ENCODE measurements at regions not wholly inside any gene's neighbourhood (a gene's known extent, or its start where the extent isn't known, plus 50 kb on each side); places are given as distances from the start of the nearest gene placed in this dataset.

DNA sequence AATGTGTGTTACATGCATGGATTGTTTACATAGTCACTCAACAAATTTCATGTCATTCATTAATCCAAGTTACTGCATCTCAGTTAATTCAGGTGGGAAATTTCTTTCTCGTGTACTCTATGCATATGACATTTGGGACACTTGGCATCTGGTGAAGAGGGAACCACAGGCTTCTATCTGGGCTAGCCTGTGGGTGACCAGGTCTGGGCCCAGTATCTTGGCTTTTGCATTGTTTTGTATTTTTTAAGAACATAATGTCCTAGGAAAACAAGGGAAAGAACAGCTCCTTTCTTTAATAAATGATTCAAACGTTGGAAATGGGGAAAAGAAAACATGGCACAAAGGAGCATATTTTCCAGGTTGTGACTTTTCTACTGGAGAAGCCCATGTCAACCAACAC, 331.1 kb downstream of the WDR11 start:
- no peaks in the 10 kb centered on the region for H3K9me3 ChIP-seq (ENCODE audit: control insufficient read depth, low read depth, low read length)
- peaks cover 14% of the 10 kb centered on the region for H3K4me1 ChIP-seq (ENCODE audit: control insufficient read depth, extremely low read depth, insufficient read depth, low read length)
- DNase-seq (ENCODE audit: low read depth, low spot score) (no peak), FAIRE-seq (no peak)
- no peaks in the 10 kb centered on the region for H4K20me1 ChIP-seq (ENCODE audit: control insufficient read depth, extremely low read depth, insufficient read depth, low read length)
- H3K9me1 ChIP-seq (ENCODE audit: control insufficient read depth, extremely low read depth, insufficient read depth, low read length), result no peaks in the 10 kb centered on the region
- no peaks in the 10 kb centered on the region for H3K27me3 ChIP-seq (ENCODE audit: control insufficient read depth, extremely low read depth, insufficient read depth, low read length)
- no peaks in the 10 kb centered on the region for H3K36me3 ChIP-seq (ENCODE audit: control insufficient read depth in 2 of 2, extremely low read depth in 1 of 2, insufficient read depth in 2 of 2, low read length in 2 of 2)
- no peaks in the 10 kb centered on the region for H3K79me2 ChIP-seq (ENCODE audit: control insufficient read depth, insufficient read depth, low read length)
- no peak overlapping the region for H3K4me3 ChIP-seq (ENCODE audit: control insufficient read depth in 2 of 3, extremely low read depth in 1 of 3, insufficient read depth in 2 of 3, low read depth in 1 of 3, low read length in 3 of 3)
- H3K27ac ChIP-seq (ENCODE audit: control insufficient read depth, insufficient read depth, low read length), result no peak overlapping the region
- H3K9ac ChIP-seq (ENCODE audit: control insufficient read depth, extremely low read depth, insufficient read depth, low read length), result no peak overlapping the region
- TF ChIP-seq, protein P1, sequence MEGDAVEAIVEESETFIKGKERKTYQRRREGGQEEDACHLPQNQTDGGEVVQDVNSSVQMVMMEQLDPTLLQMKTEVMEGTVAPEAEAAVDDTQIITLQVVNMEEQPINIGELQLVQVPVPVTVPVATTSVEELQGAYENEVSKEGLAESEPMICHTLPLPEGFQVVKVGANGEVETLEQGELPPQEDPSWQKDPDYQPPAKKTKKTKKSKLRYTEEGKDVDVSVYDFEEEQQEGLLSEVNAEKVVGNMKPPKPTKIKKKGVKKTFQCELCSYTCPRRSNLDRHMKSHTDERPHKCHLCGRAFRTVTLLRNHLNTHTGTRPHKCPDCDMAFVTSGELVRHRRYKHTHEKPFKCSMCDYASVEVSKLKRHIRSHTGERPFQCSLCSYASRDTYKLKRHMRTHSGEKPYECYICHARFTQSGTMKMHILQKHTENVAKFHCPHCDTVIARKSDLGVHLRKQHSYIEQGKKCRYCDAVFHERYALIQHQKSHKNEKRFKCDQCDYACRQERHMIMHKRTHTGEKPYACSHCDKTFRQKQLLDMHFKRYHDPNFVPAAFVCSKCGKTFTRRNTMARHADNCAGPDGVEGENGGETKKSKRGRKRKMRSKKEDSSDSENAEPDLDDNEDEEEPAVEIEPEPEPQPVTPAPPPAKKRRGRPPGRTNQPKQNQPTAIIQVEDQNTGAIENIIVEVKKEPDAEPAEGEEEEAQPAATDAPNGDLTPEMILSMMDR (optimal IDR thresholded peaks at IDR 0.05 in 1 of 3, IDR thresholded peaks at IDR 0.05 in 1 of 3, conservative IDR thresholded peaks at IDR 0.05 in 1 of 3; ENCODE audit: extremely low read depth in 1 of 3, insufficient read depth in 2 of 3, low read length in 3 of 3), result no peak
- no peak for TF ChIP-seq EZH2 (IDR thresholded peaks at IDR 0.05; ENCODE audit: low read length)
- dilution Hi-C loops (cut with MboI; ENCODE audit: extremely low pct_ligation_motif_present, low sequenced_read_pairs), result no loop called here
- no peak overlapping the region for H2AFZ ChIP-seq (ENCODE audit: control insufficient read depth, low read length)
- H3K4me2 ChIP-seq (ENCODE audit: control insufficient read depth, extremely low read depth, insufficient read depth, low read depth, low read length), result no peak overlapping the region

GRCh38 chr10:121183236-121183635, 332.1 kb downstream of the WDR11 start:
- Histone ChIP-seq H4K20me1 (ENCODE audit: control insufficient read depth, extremely low read depth, insufficient read depth, low read length) (no peaks in the 10 kb centered on the region), H3K4me3 (ENCODE audit: control insufficient read depth in 2 of 3, extremely low read depth in 1 of 3, insufficient read depth in 2 of 3, low read depth in 1 of 3, low read length in 3 of 3) (no peak overlapping the region), H3K79me2 (ENCODE audit: control insufficient read depth, insufficient read depth, low read length) (no peaks in the 10 kb centered on the region), H3K27me3 (ENCODE audit: control insufficient read depth, extremely low read depth, insufficient read depth, low read length) (no peaks in the 10 kb centered on the region), H2AFZ (ENCODE audit: control insufficient read depth, low read length) (no peak overlapping the region), H3K9ac (ENCODE audit: control insufficient read depth, extremely low read depth, insufficient read depth, low read length) (no peak overlapping the region), H3K9me1 (ENCODE audit: control insufficient read depth, extremely low read depth, insufficient read depth, low read length) (no peaks in the 10 kb centered on the region), H3K9me3 (ENCODE audit: control insufficient read depth, low read depth, low read length) (no peaks in the 10 kb centered on the region), H3K4me1 (ENCODE audit: control insufficient read depth, extremely low read depth, insufficient read depth, low read length) (peaks cover 14% of the 10 kb centered on the region), H3K36me3 (ENCODE audit: control insufficient read depth in 2 of 2, extremely low read depth in 1 of 2, insufficient read depth in 2 of 2, low read length in 2 of 2) (no peaks in the 10 kb centered on the region), H3K27ac (ENCODE audit: control insufficient read depth, insufficient read depth, low read length) (no peak overlapping the region), H3K4me2 (ENCODE audit: control insufficient read depth, extremely low read depth, insufficient read depth, low read depth, low read length) (no peak overlapping the region)
- no peak for DNase-seq (ENCODE audit: low read depth, low spot score)
- no peak for FAIRE-seq
- dilution Hi-C loops (cut with MboI; ENCODE audit: extremely low pct_ligation_motif_present, low sequenced_read_pairs), result no loop called here
- no peak for TF ChIP-seq EZH2 (IDR thresholded peaks at IDR 0.05; ENCODE audit: low read length)
- TF ChIP-seq, protein P1 (optimal IDR thresholded peaks at IDR 0.05 in 1 of 3, IDR thresholded peaks at IDR 0.05 in 1 of 3, conservative IDR thresholded peaks at IDR 0.05 in 1 of 3; ENCODE audit: extremely low read depth in 1 of 3, insufficient read depth in 2 of 3, low read length in 3 of 3), result no peak
